ENCODE measurements at regions not wholly inside any gene's neighbourhood (a gene's known extent, or its start where the extent isn't known, plus 50 kb on each side); places are given as distances from the start of the nearest gene placed in this dataset.

DNA sequence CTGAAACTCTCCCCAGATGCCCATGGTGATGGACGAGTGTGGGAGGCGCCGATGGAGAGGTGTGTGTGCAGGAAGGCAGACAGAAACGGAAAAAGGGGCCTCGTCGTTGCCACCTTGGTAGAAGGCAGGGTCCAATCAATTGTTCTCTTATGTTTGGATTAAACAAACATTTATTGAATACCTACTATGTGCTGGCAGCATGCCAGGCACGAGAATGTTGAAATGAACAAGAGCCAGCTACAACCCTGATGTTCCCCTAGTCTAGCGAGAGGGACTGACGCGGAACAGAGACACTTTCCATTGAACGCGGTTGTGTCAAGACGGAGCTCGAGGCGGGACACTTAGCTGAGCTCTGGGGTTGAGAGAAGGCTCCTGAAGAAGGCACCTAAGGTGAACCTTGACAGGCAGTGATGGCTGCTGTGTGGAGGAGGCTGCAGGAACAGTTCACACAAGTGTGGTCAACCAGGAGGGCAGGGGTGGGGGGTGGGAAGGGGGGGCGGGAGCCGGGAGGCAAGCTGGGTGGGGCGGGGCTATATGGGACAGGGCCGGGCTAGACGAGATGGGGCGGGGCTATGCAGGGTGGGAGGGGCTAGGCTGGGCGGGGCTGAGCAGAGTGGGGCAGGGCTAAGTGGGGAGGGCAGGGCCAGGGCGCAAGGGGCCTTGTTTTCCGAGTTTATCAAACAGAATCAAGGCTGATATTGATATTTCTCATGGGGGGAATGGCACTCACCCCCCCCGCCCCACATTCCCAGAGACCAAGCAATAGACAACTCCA is 181.0 kb downstream of the GATA3 start:
- Histone ChIP-seq H3K4me3 (ENCODE audit: low read depth in 1 of 3, low read length in 3 of 3) (no peak overlapping the region), H3K9me3 (ENCODE audit: control insufficient read depth in 4 of 4, low read length in 3 of 4) (no peaks in the 10 kb centered on the region), H3K9ac (ENCODE audit: low read depth in 1 of 2, low read length in 2 of 2) (no peak overlapping the region), H3K27ac (ENCODE audit: low read depth in 1 of 2, low read length in 2 of 2) (no peak overlapping the region), H3K4me1 (ENCODE audit: control insufficient read depth in 4 of 4, insufficient read depth in 4 of 4, low read length in 3 of 4) (no peaks in the 10 kb centered on the region), H3K36me3 (ENCODE audit: control insufficient read depth in 4 of 4, insufficient read depth in 3 of 4, low read depth in 1 of 4, low read length in 3 of 4) (no peaks in the 10 kb centered on the region), H3K27me3 (ENCODE audit: control insufficient read depth in 4 of 4, insufficient read depth in 4 of 4, low read length in 3 of 4) (no peaks in the 10 kb centered on the region)
- TF ChIP-seq, protein P1, sequence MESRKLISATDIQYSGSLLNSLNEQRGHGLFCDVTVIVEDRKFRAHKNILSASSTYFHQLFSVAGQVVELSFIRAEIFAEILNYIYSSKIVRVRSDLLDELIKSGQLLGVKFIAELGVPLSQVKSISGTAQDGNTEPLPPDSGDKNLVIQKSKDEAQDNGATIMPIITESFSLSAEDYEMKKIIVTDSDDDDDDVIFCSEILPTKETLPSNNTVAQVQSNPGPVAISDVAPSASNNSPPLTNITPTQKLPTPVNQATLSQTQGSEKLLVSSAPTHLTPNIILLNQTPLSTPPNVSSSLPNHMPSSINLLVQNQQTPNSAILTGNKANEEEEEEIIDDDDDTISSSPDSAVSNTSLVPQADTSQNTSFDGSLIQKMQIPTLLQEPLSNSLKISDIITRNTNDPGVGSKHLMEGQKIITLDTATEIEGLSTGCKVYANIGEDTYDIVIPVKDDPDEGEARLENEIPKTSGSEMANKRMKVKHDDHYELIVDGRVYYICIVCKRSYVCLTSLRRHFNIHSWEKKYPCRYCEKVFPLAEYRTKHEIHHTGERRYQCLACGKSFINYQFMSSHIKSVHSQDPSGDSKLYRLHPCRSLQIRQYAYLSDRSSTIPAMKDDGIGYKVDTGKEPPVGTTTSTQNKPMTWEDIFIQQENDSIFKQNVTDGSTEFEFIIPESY (IDR thresholded peaks at IDR 0.05) = no peak
- TF ChIP-seq NR2F2 (IDR thresholded peaks at IDR 0.05) (no peak), FOXA2 (IDR thresholded peaks at IDR 0.05) (no peak), JUND (IDR thresholded peaks at IDR 0.05) (no peak)
- 84% methylated on average over 25 of the region's 25 CpGs for WGBS
- DNase-seq (ENCODE audit: low spot score) = no peak

DNA sequence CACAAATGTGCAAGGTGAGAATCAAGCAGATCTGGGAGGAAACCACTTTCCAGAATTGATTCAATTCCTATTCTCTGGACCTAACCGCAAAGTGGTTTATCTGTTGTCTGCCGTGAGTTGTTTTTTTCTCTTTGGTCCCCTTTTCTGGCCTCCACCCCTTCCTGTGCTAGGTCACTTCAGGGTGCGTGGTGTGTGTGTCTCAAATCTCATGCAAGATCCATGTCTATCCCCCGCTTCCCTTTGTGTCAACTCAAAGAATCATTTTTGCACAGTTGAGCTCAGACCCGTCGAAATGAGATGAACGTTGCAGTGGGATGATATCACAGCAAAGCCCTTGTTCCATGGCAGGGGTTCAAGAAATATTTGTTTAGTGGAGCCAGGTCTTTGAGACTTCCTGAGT is 184.5 kb downstream of the GATA3 start:
- Histone ChIP-seq H3K36me3 (ENCODE audit: control insufficient read depth in 4 of 4, insufficient read depth in 3 of 4, low read depth in 1 of 4, low read length in 3 of 4) (no peaks in the 10 kb centered on the region), H3K9ac (ENCODE audit: low read depth in 1 of 2, low read length in 2 of 2) (no peak overlapping the region), H3K27ac (ENCODE audit: low read depth in 1 of 2, low read length in 2 of 2) (no peak overlapping the region), H3K9me3 (ENCODE audit: control insufficient read depth in 4 of 4, low read length in 3 of 4) (no peaks in the 10 kb centered on the region), H3K4me1 (ENCODE audit: control insufficient read depth in 4 of 4, insufficient read depth in 4 of 4, low read length in 3 of 4) (no peaks in the 10 kb centered on the region), H3K27me3 (ENCODE audit: control insufficient read depth in 4 of 4, insufficient read depth in 4 of 4, low read length in 3 of 4) (peaks cover 0 to 4% (median 0%) of the 10 kb centered on the region in 4 donors), H3K4me3 (ENCODE audit: low read depth in 1 of 3, low read length in 3 of 3) (no peak overlapping the region)
- no peak for DNase-seq (ENCODE audit: low spot score)
- TF ChIP-seq EGR1 (IDR thresholded peaks at IDR 0.05; ENCODE audit: low read depth in 2 of 2) (no peak), RAD21 (IDR thresholded peaks at IDR 0.05) (no peak), JUND (IDR thresholded peaks at IDR 0.05) (no peak), FOXA2 (IDR thresholded peaks at IDR 0.05) (no peak), NR2F2 (IDR thresholded peaks at IDR 0.05) (no peak), SP1 (IDR thresholded peaks at IDR 0.05) (no peak), GABPA (IDR thresholded peaks at IDR 0.05 in 1 of 2, conservative IDR thresholded peaks at IDR 0.05 in 1 of 2) (no peak), FOXA1 (IDR thresholded peaks at IDR 0.05) (no peak), HNF4A (conservative IDR thresholded peaks at IDR 0.05) (no peak), RXRA (IDR thresholded peaks at IDR 0.05) (no peak)
- TF ChIP-seq, protein P2, sequence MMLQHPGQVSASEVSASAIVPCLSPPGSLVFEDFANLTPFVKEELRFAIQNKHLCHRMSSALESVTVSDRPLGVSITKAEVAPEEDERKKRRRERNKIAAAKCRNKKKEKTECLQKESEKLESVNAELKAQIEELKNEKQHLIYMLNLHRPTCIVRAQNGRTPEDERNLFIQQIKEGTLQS (IDR thresholded peaks at IDR 0.05) = no peak
- TF ChIP-seq, protein P3, sequence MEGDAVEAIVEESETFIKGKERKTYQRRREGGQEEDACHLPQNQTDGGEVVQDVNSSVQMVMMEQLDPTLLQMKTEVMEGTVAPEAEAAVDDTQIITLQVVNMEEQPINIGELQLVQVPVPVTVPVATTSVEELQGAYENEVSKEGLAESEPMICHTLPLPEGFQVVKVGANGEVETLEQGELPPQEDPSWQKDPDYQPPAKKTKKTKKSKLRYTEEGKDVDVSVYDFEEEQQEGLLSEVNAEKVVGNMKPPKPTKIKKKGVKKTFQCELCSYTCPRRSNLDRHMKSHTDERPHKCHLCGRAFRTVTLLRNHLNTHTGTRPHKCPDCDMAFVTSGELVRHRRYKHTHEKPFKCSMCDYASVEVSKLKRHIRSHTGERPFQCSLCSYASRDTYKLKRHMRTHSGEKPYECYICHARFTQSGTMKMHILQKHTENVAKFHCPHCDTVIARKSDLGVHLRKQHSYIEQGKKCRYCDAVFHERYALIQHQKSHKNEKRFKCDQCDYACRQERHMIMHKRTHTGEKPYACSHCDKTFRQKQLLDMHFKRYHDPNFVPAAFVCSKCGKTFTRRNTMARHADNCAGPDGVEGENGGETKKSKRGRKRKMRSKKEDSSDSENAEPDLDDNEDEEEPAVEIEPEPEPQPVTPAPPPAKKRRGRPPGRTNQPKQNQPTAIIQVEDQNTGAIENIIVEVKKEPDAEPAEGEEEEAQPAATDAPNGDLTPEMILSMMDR (IDR thresholded peaks at IDR 0.05; ENCODE audit: low read depth, low read length, missing input control) = no peak
- 63% methylated on average over 7 of the region's 7 CpGs for WGBS

DNA sequence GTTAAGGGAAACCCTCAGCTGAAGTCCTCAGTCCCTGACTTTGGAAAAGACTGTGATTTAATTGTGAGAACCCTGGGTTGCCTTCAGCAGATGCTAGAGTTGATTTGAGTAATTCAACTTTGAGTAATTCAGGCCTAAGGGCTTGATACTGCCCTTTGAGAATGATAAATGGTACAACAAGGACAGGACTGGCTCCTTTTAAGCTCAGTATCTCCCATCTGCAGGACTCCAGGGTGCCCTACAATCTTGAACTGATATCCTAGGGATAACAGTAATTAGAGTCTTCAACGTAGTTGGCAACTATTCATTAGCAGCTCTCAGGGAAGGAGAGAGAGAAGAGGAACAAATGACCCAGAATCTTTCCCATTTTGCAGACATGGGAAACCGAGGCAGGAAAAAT is 186.4 kb downstream of the GATA3 start:
- Histone ChIP-seq H3K27ac (ENCODE audit: low read depth in 1 of 2, low read length in 2 of 2) (no peak overlapping the region), H3K4me1 (ENCODE audit: control insufficient read depth in 4 of 4, insufficient read depth in 4 of 4, low read length in 3 of 4) (no peaks in the 10 kb centered on the region)

More for the DNA sequence above, 186.4 kb downstream of the GATA3 start:
- Histone ChIP-seq H3K36me3 (ENCODE audit: control insufficient read depth in 4 of 4, insufficient read depth in 3 of 4, low read depth in 1 of 4, low read length in 3 of 4) (no peaks in the 10 kb centered on the region), H3K27me3 (ENCODE audit: control insufficient read depth in 4 of 4, insufficient read depth in 4 of 4, low read length in 3 of 4) (peaks cover 0 to 4% (median 0%) of the 10 kb centered on the region in 4 donors), H3K9me3 (ENCODE audit: control insufficient read depth in 4 of 4, low read length in 3 of 4) (no peaks in the 10 kb centered on the region), H3K4me3 (ENCODE audit: low read depth in 1 of 3, low read length in 3 of 3) (no peak overlapping the region), H3K9ac (ENCODE audit: low read depth in 1 of 2, low read length in 2 of 2) (no peak overlapping the region)
- TF ChIP-seq RAD21 (IDR thresholded peaks at IDR 0.05) = no peak
- TF ChIP-seq FOXA1 (IDR thresholded peaks at IDR 0.05) = no peak
- no peak for TF ChIP-seq YY1 (IDR thresholded peaks at IDR 0.05)
- no peak for TF ChIP-seq EGR1 (IDR thresholded peaks at IDR 0.05; ENCODE audit: low read depth in 2 of 2)
- TF ChIP-seq NR2F2 (IDR thresholded peaks at IDR 0.05) = no peak
- TF ChIP-seq FOXA2 (IDR thresholded peaks at IDR 0.05) = no peak
- TF ChIP-seq TAF1 (conservative IDR thresholded peaks at IDR 0.05) = no peak
- TF ChIP-seq, protein P1 (IDR thresholded peaks at IDR 0.05) = no peak
- no peak for TF ChIP-seq HNF4A (conservative IDR thresholded peaks at IDR 0.05)
- TF ChIP-seq, protein P2 (IDR thresholded peaks at IDR 0.05) = no peak
- no peak for DNase-seq (ENCODE audit: low spot score)
- WGBS = 50% methylated on average over 2 of the region's 2 CpGs
